ENCODE measurements at regions not wholly inside any gene's neighbourhood (a gene's known extent, or its start where the extent isn't known, plus 50 kb on each side); places are given as distances from the start of the nearest gene placed in this dataset.

- ATAC-seq: peak; percentile 29; the same call in 1 of the 3 replicates
- in situ Hi-C loops (cut with MboI) (no loop called here), intact Hi-C loops (cut with micrococcal nuclease) (no loop called here)
- H3K9me1 ChIP-seq (ENCODE audit: control insufficient read depth, insufficient read depth, low read length): no peaks in the 10 kb centered on the region
- BruUV-seq (replicated peaks): no TSS peak
- no peaks in the 10 kb centered on the region for H4K20me1 ChIP-seq (replicated peaks; ENCODE audit: control insufficient read depth, insufficient read depth, low read length)
- ChIA-PET POLR2A (no interaction called here), CTCF (ENCODE audit: low intra/inter-chr PET ratio) (no interaction called here)
- WGBS (ENCODE audit: insufficient coverage, low coverage, missing lambda C conversion rate): 0% methylated on average over 3 of the region's 3 CpGs
- no peak for FAIRE-seq
- H3K9ac ChIP-seq (ENCODE audit: insufficient read depth in 1 of 2, low read depth in 2 of 2, low read length in 2 of 2): no peak overlapping the region
- H3K9me3 ChIP-seq (replicated peaks; ENCODE audit: control insufficient read depth, insufficient read depth, low read depth, low read length): no peaks in the 10 kb centered on the region
- TF ChIP-seq NFIC (IDR thresholded peaks at IDR 0.05) (peak; percentile 18; the same call in 1 of the 2 replicates), TAL1 (IDR thresholded peaks at IDR 0.05) (no peak)
- H3K4me2 ChIP-seq (ENCODE audit: insufficient read depth, low read length): no peak overlapping the region
- peak in 1 of 4 experiments; percentile 13 for DNase-seq (ENCODE audit: extremely low read depth in 1 of 4, low spot score in 3 of 4)
- H3K4me1 ChIP-seq (replicated peaks in 1 of 2; ENCODE audit: control insufficient read depth in 2 of 2, insufficient read depth in 2 of 2, low read length in 2 of 2): no peaks in the 10 kb centered on the region
- no peak overlapping the region for H2AFZ ChIP-seq (ENCODE audit: low read depth, low read length)
- no peak overlapping the region for H3K27ac ChIP-seq (ENCODE audit: extremely low read depth, low read depth, low read length)
- peaks cover 0 to 8% of the 10 kb centered on the region in 2 experiments; a peak in 1 of 5 replicates for H3K27me3 ChIP-seq (ENCODE audit: control insufficient read depth in 2 of 2, insufficient read depth in 2 of 2, low read length in 2 of 2)
- no peaks in the 10 kb centered on the region for H3K79me2 ChIP-seq (ENCODE audit: control insufficient read depth, insufficient read depth, low read length)
- H3K36me3 ChIP-seq (ENCODE audit: control insufficient read depth, insufficient read depth, low read length): no peaks in the 10 kb centered on the region
- no peak overlapping the region for H3K4me3 ChIP-seq
These were observed 104.8 kb downstream of the RGS2 start for GRCh38 chr1:192913683-192914082.

DNA sequence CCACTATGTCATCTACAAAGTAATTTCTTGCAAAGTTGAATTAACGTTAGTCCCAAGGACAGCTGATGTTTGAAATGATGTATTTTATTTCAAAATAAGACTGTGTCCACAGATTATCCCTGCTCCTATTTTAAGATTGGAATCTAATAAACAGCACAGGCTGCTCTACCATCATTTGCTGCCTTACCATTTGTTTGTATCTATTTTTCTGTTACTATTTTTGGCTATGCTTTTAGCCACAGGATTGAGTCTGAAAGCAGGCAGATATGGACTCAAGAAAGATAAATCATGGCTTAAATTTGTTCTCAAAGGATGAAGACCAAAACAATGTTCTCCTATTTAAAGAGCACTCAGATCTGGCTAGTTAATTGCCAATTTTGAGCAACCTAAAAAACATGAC, 105.3 kb downstream of the RGS2 start:
- no peak overlapping the region for H3K4me3 ChIP-seq

More for the DNA sequence above, 105.3 kb downstream of the RGS2 start:
- no peaks in the 10 kb centered on the region for H4K20me1 ChIP-seq (replicated peaks; ENCODE audit: control insufficient read depth, insufficient read depth, low read length)
- in situ Hi-C loops (cut with MboI): no loop called here
- CTCF ChIA-PET (ENCODE audit: low intra/inter-chr PET ratio): no interaction called here
- no peak overlapping the region for H3K4me2 ChIP-seq (ENCODE audit: insufficient read depth, low read length)
- TF ChIP-seq TOE1 (IDR thresholded peaks at IDR 0.05; ENCODE audit: borderline replicate concordance): no peak
- TF ChIP-seq TOE1 (CRISPR knock-in tag; IDR thresholded peaks at IDR 0.05; ENCODE audit: borderline replicate concordance, low read depth): no peak
- no peak overlapping the region for H2AFZ ChIP-seq (ENCODE audit: low read depth, low read length)
- intact Hi-C loops (cut with micrococcal nuclease): no loop called here
- no peaks in the 10 kb centered on the region for H3K79me2 ChIP-seq (ENCODE audit: control insufficient read depth, insufficient read depth, low read length)
- no peaks in the 10 kb centered on the region for H3K9me3 ChIP-seq (replicated peaks; ENCODE audit: control insufficient read depth, insufficient read depth, low read depth, low read length)
- DNase-seq (ENCODE audit: extremely low read depth in 1 of 4, low spot score in 3 of 4) (no peak), FAIRE-seq (no peak), ATAC-seq (no peak)
- no peaks in the 10 kb centered on the region for H3K36me3 ChIP-seq (ENCODE audit: control insufficient read depth, insufficient read depth, low read length)
- no peak overlapping the region for H3K9ac ChIP-seq (ENCODE audit: insufficient read depth in 1 of 2, low read depth in 2 of 2, low read length in 2 of 2)
- H3K4me1 ChIP-seq (replicated peaks in 1 of 2; ENCODE audit: control insufficient read depth in 2 of 2, insufficient read depth in 2 of 2, low read length in 2 of 2): no peaks in the 10 kb centered on the region
- no TSS peak for BruUV-seq (replicated peaks)
- POLR2A ChIA-PET: interaction anchor here (0.5 kb wide), 1 partner anchor 11 kb away, joined by 3 read pairs; no protein-coding TSS in a partner anchor
- no peaks in the 10 kb centered on the region for H3K9me1 ChIP-seq (ENCODE audit: control insufficient read depth, insufficient read depth, low read length)
- peaks cover 0 to 8% of the 10 kb centered on the region in 2 experiments; a peak in 1 of 5 replicates for H3K27me3 ChIP-seq (ENCODE audit: control insufficient read depth in 2 of 2, insufficient read depth in 2 of 2, low read length in 2 of 2)
- no peak overlapping the region for H3K27ac ChIP-seq (ENCODE audit: extremely low read depth, low read depth, low read length)
- WGBS (ENCODE audit: insufficient coverage, low coverage, missing lambda C conversion rate): 4% methylated on average over 1 of the region's 1 CpG

All from K562 (cell line).